ENCODE measurements at regions not wholly inside any gene's neighbourhood (a gene's known extent, or its start where the extent isn't known, plus 50 kb on each side); places are given as distances from the start of the nearest gene placed in this dataset.

- no peak overlapping the region for H3K4me3 ChIP-seq (ENCODE audit: low read depth in 1 of 3, low read length in 3 of 3)
- no peaks in the 10 kb centered on the region for H3K9me3 ChIP-seq (ENCODE audit: control insufficient read depth in 2 of 2, insufficient read depth in 1 of 2, low read depth in 1 of 2, low read length in 1 of 2)
- H3K27me3 ChIP-seq (ENCODE audit: control insufficient read depth in 3 of 3, insufficient read depth in 3 of 3, low read length in 3 of 3): no peaks in the 10 kb centered on the region
- H3K27ac ChIP-seq (ENCODE audit: low read depth in 1 of 3, low read length in 2 of 3): no peak overlapping the region
- FAIRE-seq (no peak), DNase-seq (no peak)
- H3K36me3 ChIP-seq (ENCODE audit: control insufficient read depth in 3 of 3, insufficient read depth in 2 of 3, low read depth in 1 of 3, low read length in 3 of 3): no peaks in the 10 kb centered on the region
- no peaks in the 10 kb centered on the region for H3K4me1 ChIP-seq (ENCODE audit: control insufficient read depth in 3 of 3, insufficient read depth in 2 of 3, low read depth in 1 of 3, low read length in 2 of 3)
Observed at GRCh38 chr4:59179372-59179771, 2020.8 kb upstream of the ADGRL3 start.

GRCh38 chr4:59180161-59180560, 2020.0 kb upstream of the ADGRL3 start:
- DNase-seq (no peak), FAIRE-seq (no peak)
- no peaks in the 10 kb centered on the region for H3K9me3 ChIP-seq (ENCODE audit: control insufficient read depth in 2 of 2, insufficient read depth in 1 of 2, low read depth in 1 of 2, low read length in 1 of 2)
- H3K27me3 ChIP-seq (ENCODE audit: control insufficient read depth in 3 of 3, insufficient read depth in 3 of 3, low read length in 3 of 3): no peaks in the 10 kb centered on the region
- H3K4me3 ChIP-seq (ENCODE audit: low read depth in 1 of 3, low read length in 3 of 3): no peak overlapping the region
- no peaks in the 10 kb centered on the region for H3K36me3 ChIP-seq (ENCODE audit: control insufficient read depth in 3 of 3, insufficient read depth in 2 of 3, low read depth in 1 of 3, low read length in 3 of 3)
- H3K4me1 ChIP-seq (ENCODE audit: control insufficient read depth in 3 of 3, insufficient read depth in 2 of 3, low read depth in 1 of 3, low read length in 2 of 3): no peaks in the 10 kb centered on the region
- 70 to 72% (median 72%) methylated on average over 11 of the region's 11 CpGs for WGBS, 3 donors
- no peak overlapping the region for H3K27ac ChIP-seq (ENCODE audit: low read depth in 1 of 3, low read length in 2 of 3)

GRCh38 chr4:59180969-59181368, 2019.2 kb upstream of the ADGRL3 start:
- FAIRE-seq (no peak), DNase-seq (no peak)
- no peaks in the 10 kb centered on the region for H3K36me3 ChIP-seq (ENCODE audit: control insufficient read depth in 3 of 3, insufficient read depth in 2 of 3, low read depth in 1 of 3, low read length in 3 of 3)
- no peak overlapping the region for H3K4me3 ChIP-seq (ENCODE audit: low read depth in 1 of 3, low read length in 3 of 3)
- no peaks in the 10 kb centered on the region for H3K9me3 ChIP-seq (ENCODE audit: control insufficient read depth in 2 of 2, insufficient read depth in 1 of 2, low read depth in 1 of 2, low read length in 1 of 2)
- no peak overlapping the region for H3K27ac ChIP-seq (ENCODE audit: low read depth in 1 of 3, low read length in 2 of 3)
- no peaks in the 10 kb centered on the region for H3K27me3 ChIP-seq (ENCODE audit: control insufficient read depth in 3 of 3, insufficient read depth in 3 of 3, low read length in 3 of 3)
- H3K4me1 ChIP-seq (ENCODE audit: control insufficient read depth in 3 of 3, insufficient read depth in 2 of 3, low read depth in 1 of 3, low read length in 2 of 3): no peaks in the 10 kb centered on the region

- no peaks in the 10 kb centered on the region for H3K27me3 ChIP-seq (ENCODE audit: control insufficient read depth in 3 of 3, insufficient read depth in 3 of 3, low read length in 3 of 3)
- DNase-seq: no peak
- no peak for FAIRE-seq
- H3K36me3 ChIP-seq (ENCODE audit: control insufficient read depth in 3 of 3, insufficient read depth in 2 of 3, low read depth in 1 of 3, low read length in 3 of 3): no peaks in the 10 kb centered on the region
- no peaks in the 10 kb centered on the region for H3K9me3 ChIP-seq (ENCODE audit: control insufficient read depth in 2 of 2, insufficient read depth in 1 of 2, low read depth in 1 of 2, low read length in 1 of 2)
- WGBS, 3 donors: 27 to 33% (median 29%) methylated on average over 2 of the region's 2 CpGs
- H3K4me1 ChIP-seq (ENCODE audit: control insufficient read depth in 3 of 3, insufficient read depth in 2 of 3, low read depth in 1 of 3, low read length in 2 of 3): no peaks in the 10 kb centered on the region
- H3K4me3 ChIP-seq (ENCODE audit: low read depth in 1 of 3, low read length in 3 of 3): no peak overlapping the region
- no peak overlapping the region for H3K27ac ChIP-seq (ENCODE audit: low read depth in 1 of 3, low read length in 2 of 3)
Observed at GRCh38 chr4:59195839-59196238, 2004.3 kb upstream of the ADGRL3 start.

- H3K4me1 ChIP-seq (ENCODE audit: control insufficient read depth in 3 of 3, insufficient read depth in 2 of 3, low read depth in 1 of 3, low read length in 2 of 3): no peaks in the 10 kb centered on the region
- H3K4me3 ChIP-seq (ENCODE audit: low read depth in 1 of 3, low read length in 3 of 3): no peak overlapping the region
- WGBS, 3 donors: 81 to 90% (median 84%) methylated on average over 2 of the region's 2 CpGs
- no peak for DNase-seq
- no peak overlapping the region for H3K27ac ChIP-seq (ENCODE audit: low read depth in 1 of 3, low read length in 2 of 3)
- no peaks in the 10 kb centered on the region for H3K9me3 ChIP-seq (ENCODE audit: control insufficient read depth in 2 of 2, insufficient read depth in 1 of 2, low read depth in 1 of 2, low read length in 1 of 2)
- FAIRE-seq: no peak
- no peaks in the 10 kb centered on the region for H3K36me3 ChIP-seq (ENCODE audit: control insufficient read depth in 3 of 3, insufficient read depth in 2 of 3, low read depth in 1 of 3, low read length in 3 of 3)
- no peaks in the 10 kb centered on the region for H3K27me3 ChIP-seq (ENCODE audit: control insufficient read depth in 3 of 3, insufficient read depth in 3 of 3, low read length in 3 of 3)
Observed at GRCh38 chr4:59200992-59201391, 1999.1 kb upstream of the ADGRL3 start.

GRCh38 chr4:59217910-59218631, 1982.1 kb upstream of the ADGRL3 start:
- WGBS, 3 donors: 66 to 77% (median 68%) methylated on average over 5 of the region's 5 CpGs
- DNase-seq (no peak), FAIRE-seq (no peak)
- no peaks in the 10 kb centered on the region for H3K4me1 ChIP-seq (ENCODE audit: control insufficient read depth in 3 of 3, insufficient read depth in 2 of 3, low read depth in 1 of 3, low read length in 2 of 3)
- no peaks in the 10 kb centered on the region for H3K27me3 ChIP-seq (ENCODE audit: control insufficient read depth in 3 of 3, insufficient read depth in 3 of 3, low read length in 3 of 3)
- no peak overlapping the region for H3K27ac ChIP-seq (ENCODE audit: low read depth in 1 of 3, low read length in 2 of 3)
- H3K36me3 ChIP-seq (ENCODE audit: control insufficient read depth in 3 of 3, insufficient read depth in 2 of 3, low read depth in 1 of 3, low read length in 3 of 3): no peaks in the 10 kb centered on the region
- H3K9me3 ChIP-seq (ENCODE audit: control insufficient read depth in 2 of 2, insufficient read depth in 1 of 2, low read depth in 1 of 2, low read length in 1 of 2): no peaks in the 10 kb centered on the region
- H3K4me3 ChIP-seq (ENCODE audit: low read depth in 1 of 3, low read length in 3 of 3): no peak overlapping the region

GRCh38 chr4:59222221-59222620, 1977.9 kb upstream of the ADGRL3 start:
- Histone ChIP-seq H3K27me3 (ENCODE audit: control insufficient read depth in 3 of 3, insufficient read depth in 3 of 3, low read length in 3 of 3) (no peaks in the 10 kb centered on the region), H3K27ac (ENCODE audit: low read depth in 1 of 3, low read length in 2 of 3) (no peak overlapping the region), H3K36me3 (ENCODE audit: control insufficient read depth in 3 of 3, insufficient read depth in 2 of 3, low read depth in 1 of 3, low read length in 3 of 3) (no peaks in the 10 kb centered on the region), H3K4me1 (ENCODE audit: control insufficient read depth in 3 of 3, insufficient read depth in 2 of 3, low read depth in 1 of 3, low read length in 2 of 3) (no peaks in the 10 kb centered on the region), H3K4me3 (ENCODE audit: low read depth in 1 of 3, low read length in 3 of 3) (no peak overlapping the region), H3K9me3 (ENCODE audit: control insufficient read depth in 2 of 2, insufficient read depth in 1 of 2, low read depth in 1 of 2, low read length in 1 of 2) (no peaks in the 10 kb centered on the region)
- FAIRE-seq (no peak), DNase-seq (no peak)
- 65 to 67% (median 67%) methylated on average over 4 of the region's 4 CpGs for WGBS, 3 donors

- H3K27me3 ChIP-seq (ENCODE audit: control insufficient read depth in 3 of 3, insufficient read depth in 3 of 3, low read length in 3 of 3): no peaks in the 10 kb centered on the region
- no peak overlapping the region for H3K4me3 ChIP-seq (ENCODE audit: low read depth in 1 of 3, low read length in 3 of 3)
- no peaks in the 10 kb centered on the region for H3K9me3 ChIP-seq (ENCODE audit: control insufficient read depth in 2 of 2, insufficient read depth in 1 of 2, low read depth in 1 of 2, low read length in 1 of 2)
- 10 to 35% (median 28%) methylated on average over 2 of the region's 2 CpGs for WGBS, 3 donors
- H3K4me1 ChIP-seq (ENCODE audit: control insufficient read depth in 3 of 3, insufficient read depth in 2 of 3, low read depth in 1 of 3, low read length in 2 of 3): no peaks in the 10 kb centered on the region
- FAIRE-seq (no peak), DNase-seq (no peak)
- H3K27ac ChIP-seq (ENCODE audit: low read depth in 1 of 3, low read length in 2 of 3): no peak overlapping the region
- H3K36me3 ChIP-seq (ENCODE audit: control insufficient read depth in 3 of 3, insufficient read depth in 2 of 3, low read depth in 1 of 3, low read length in 3 of 3): no peaks in the 10 kb centered on the region
Observed at GRCh38 chr4:59223292-59223941, 1976.7 kb upstream of the ADGRL3 start.

- no peaks in the 10 kb centered on the region for H3K36me3 ChIP-seq (ENCODE audit: control insufficient read depth in 3 of 3, insufficient read depth in 2 of 3, low read depth in 1 of 3, low read length in 3 of 3)
- WGBS, 3 donors: 53 to 72% (median 64%) methylated on average over 3 of the region's 3 CpGs
- no peaks in the 10 kb centered on the region for H3K27me3 ChIP-seq (ENCODE audit: control insufficient read depth in 3 of 3, insufficient read depth in 3 of 3, low read length in 3 of 3)
- no peak overlapping the region for H3K4me3 ChIP-seq (ENCODE audit: low read depth in 1 of 3, low read length in 3 of 3)
- H3K9me3 ChIP-seq (ENCODE audit: control insufficient read depth in 2 of 2, insufficient read depth in 1 of 2, low read depth in 1 of 2, low read length in 1 of 2): peaks cover 0 to 7% of the 10 kb centered on the region in 2 donors
- no peak for FAIRE-seq
- no peak overlapping the region for H3K27ac ChIP-seq (ENCODE audit: low read depth in 1 of 3, low read length in 2 of 3)
- no peak for DNase-seq
- H3K4me1 ChIP-seq (ENCODE audit: control insufficient read depth in 3 of 3, insufficient read depth in 2 of 3, low read depth in 1 of 3, low read length in 2 of 3): no peaks in the 10 kb centered on the region
Observed at GRCh38 chr4:59238212-59238611, 1961.9 kb upstream of the ADGRL3 start.
